ENCODE measurements at regions not wholly inside any gene's neighbourhood (a gene's known extent, or its start where the extent isn't known, plus 50 kb on each side); places are given as distances from the start of the nearest gene placed in this dataset.

DNA sequence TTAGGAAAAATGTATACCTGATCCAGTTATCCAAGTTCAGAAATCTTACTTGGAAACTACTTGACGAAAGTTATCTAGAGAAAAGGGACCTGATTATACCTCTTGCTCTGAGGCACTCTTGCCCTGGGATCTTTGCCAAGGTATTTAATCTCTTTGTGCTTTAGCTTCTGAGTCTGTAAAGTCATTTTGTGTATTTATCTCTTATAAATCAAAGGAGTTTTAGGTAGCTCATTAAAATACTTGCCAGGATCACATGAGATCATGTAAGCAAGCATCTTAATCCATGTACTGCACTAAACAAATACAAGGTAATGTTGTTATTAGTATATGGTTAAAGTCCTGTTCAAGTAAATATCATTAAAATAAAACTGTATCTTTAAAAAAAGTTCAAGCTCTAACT, 147.5 kb downstream of the IPO8 start:
- no peak overlapping the region for H2BK15ac ChIP-seq (ENCODE audit: low read depth, low read length)
- H2BK120ac ChIP-seq (ENCODE audit: low read depth, low read length), result no peak overlapping the region
- no peak overlapping the region for H3K4ac ChIP-seq (ENCODE audit: low read depth, low read length)
- no peak for TF ChIP-seq SMC3 (IDR thresholded peaks at IDR 0.05; ENCODE audit: low read depth, low read length)
- H2AK9ac ChIP-seq (replicated peaks; ENCODE audit: low read depth, low read length, poor library complexity), result no peak overlapping the region
- H3K23ac ChIP-seq (ENCODE audit: low read depth, low read length), result no peak overlapping the region
- H3K4me1 ChIP-seq (ENCODE audit: control insufficient read depth, insufficient read depth, low read length), result no peaks in the 10 kb centered on the region
- no peaks in the 10 kb centered on the region for H4K20me1 ChIP-seq (ENCODE audit: insufficient read depth, low read length)
- H3K27me3 ChIP-seq (ENCODE audit: control insufficient read depth, insufficient read depth, low read length), result no peaks in the 10 kb centered on the region
- H3K9ac ChIP-seq (ENCODE audit: low read depth, low read length), result no peak overlapping the region
- H2AK5ac ChIP-seq (ENCODE audit: low read depth, low read length), result no peak overlapping the region
- H4K8ac ChIP-seq (ENCODE audit: low read depth in 2 of 2, low read length in 2 of 2), result no peak overlapping the region
- no peak overlapping the region for H4K5ac ChIP-seq (ENCODE audit: low read depth, low read length)
- H2BK5ac ChIP-seq (ENCODE audit: low read depth, low read length, poor library complexity, severe bottlenecking), result no peak overlapping the region
- H3K14ac ChIP-seq (replicated peaks; ENCODE audit: low read depth, low read length), result no peak overlapping the region
- H3K9me3 ChIP-seq (ENCODE audit: control insufficient read depth, insufficient read depth, low read length), result no peaks in the 10 kb centered on the region
- H3K79me1 ChIP-seq (ENCODE audit: low read depth in 1 of 2, low read length in 2 of 2), result no peaks in the 10 kb centered on the region
- no peak overlapping the region for H3K18ac ChIP-seq (ENCODE audit: low read depth, low read length)
- no peaks in the 10 kb centered on the region for H3K9me1 ChIP-seq (ENCODE audit: insufficient read depth, low read length)
- no peak overlapping the region for H3K56ac ChIP-seq (ENCODE audit: extremely low read depth, insufficient read depth, low read length)
- in situ Hi-C loops (cut with MboI; ENCODE audit: low sequenced_read_pairs) (no loop called here), intact Hi-C loops (cut with micrococcal nuclease) (no loop called here), dilution Hi-C loops (cut with HindIII; ENCODE audit: low sequenced_read_pairs, unreplicated experiment) (no loop called here)
- no peak overlapping the region for H2BK20ac ChIP-seq (ENCODE audit: low read depth, low read length)
- no peak for DNase-seq
- ChIA-PET POLR2A (ENCODE audit: unreplicated experiment) (no interaction called here), CTCF (no interaction called here)
- H3K36me3 ChIP-seq (ENCODE audit: control insufficient read depth, insufficient read depth, low read length), result no peaks in the 10 kb centered on the region
- no CpG with 5 or more reads among the region's 1 CpG for WGBS, 2 experiments (ENCODE audit: extremely low coverage in 2 of 2, insufficient read length in 1 of 2)
- no peak overlapping the region for H3K4me3 ChIP-seq (ENCODE audit: insufficient read depth, low read depth, low read length)
- H4K91ac ChIP-seq (ENCODE audit: insufficient read depth, low read depth, low read length), result no peak overlapping the region
- no peak for ATAC-seq (ENCODE audit: low read depth)
- H3K27ac ChIP-seq (ENCODE audit: insufficient read depth, low read length), result no peak overlapping the region
- no peak overlapping the region for H2AFZ ChIP-seq (replicated peaks; ENCODE audit: low read length, poor library complexity)
- no TSS peak for BruUV-seq (replicated peaks)
- no peak overlapping the region for H3K4me2 ChIP-seq (ENCODE audit: low read depth, low read length)
